ENCODE measurements at regions not wholly inside any gene's neighbourhood (a gene's known extent, or its start where the extent isn't known, plus 50 kb on each side); places are given as distances from the start of the nearest gene placed in this dataset.

DNA sequence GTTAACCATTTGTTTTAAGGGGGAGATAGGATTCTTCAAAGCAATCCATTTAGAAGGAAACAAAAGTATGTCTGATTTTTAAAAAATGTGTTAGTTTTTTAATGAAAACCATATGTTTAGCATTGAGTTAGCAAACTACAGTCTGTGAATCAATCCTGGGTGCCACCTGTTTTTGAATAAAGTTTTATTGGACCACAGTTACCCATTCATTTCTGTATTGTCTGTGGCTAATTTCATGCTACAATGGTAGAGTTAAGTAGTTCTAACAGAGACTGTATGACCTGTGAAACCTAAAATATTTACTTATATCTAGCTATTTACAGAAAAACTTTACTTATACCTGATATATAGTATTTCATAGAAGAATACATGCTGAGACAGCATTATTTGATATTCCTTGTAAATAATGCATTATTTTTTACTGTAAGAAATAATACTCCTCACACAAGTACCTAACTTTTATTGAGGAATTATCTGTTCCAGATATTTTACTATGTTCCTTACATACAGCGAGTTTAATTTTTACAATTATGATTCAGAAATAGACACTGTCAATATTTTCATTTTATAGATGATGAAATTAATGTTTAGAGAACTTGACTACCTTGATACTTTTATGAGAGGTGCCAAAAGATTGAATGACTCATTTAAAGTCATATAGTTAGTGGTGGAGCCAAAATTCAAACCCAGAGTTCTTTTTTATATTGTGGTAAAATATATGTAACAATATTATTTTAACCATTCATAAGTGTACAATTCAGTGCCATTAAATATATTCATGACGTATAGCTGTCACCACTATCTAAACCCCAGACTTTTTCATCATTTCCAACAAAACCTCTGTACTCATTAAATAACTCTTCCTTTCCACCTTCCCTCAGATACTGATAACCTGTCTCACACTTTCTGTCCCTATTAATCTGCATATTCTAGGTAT, 122.0 kb downstream of the GLUD2 start:
- H3K27me3 ChIP-seq (replicated peaks in 1 of 2; ENCODE audit: control insufficient read depth in 2 of 2, insufficient read depth in 2 of 2, low read length in 1 of 2): no peaks in the 10 kb centered on the region
- no peaks in the 10 kb centered on the region for H3K9me3 ChIP-seq (replicated peaks; ENCODE audit: control insufficient read depth, insufficient read depth, low read length)
- H2AFZ ChIP-seq (ENCODE audit: control insufficient read depth, low read depth, low read length): no peak overlapping the region
- intact Hi-C loops (cut with micrococcal nuclease; ENCODE audit: unreplicated experiment): no loop called here
- SMC1A ChIA-PET (ENCODE audit: uncharacterized antibody, unreplicated experiment): interaction anchor here (1.0 to 1.4 kb wide), 2 partner anchors 11 to 19 kb away, joined by 3 to 5 read pairs; no protein-coding TSS in a partner anchor
- ATAC-seq: no peak
- no peak overlapping the region for H3K4me2 ChIP-seq (ENCODE audit: control insufficient read depth, insufficient read depth)
- 4% methylated on average over 2 of the region's 2 CpGs for WGBS (ENCODE audit: insufficient coverage, insufficient replicate concordance, low lambda C conversion rate, missing lambda C conversion rate)
- POLR2A ChIA-PET: interaction anchor here (0.6 kb wide), 1 partner anchor 631 kb away, joined by 4 read pairs; no protein-coding TSS in a partner anchor
- no peak overlapping the region for H3K27ac ChIP-seq (ENCODE audit: control insufficient read depth, insufficient read depth)
- no peaks in the 10 kb centered on the region for H3K4me1 ChIP-seq (ENCODE audit: control insufficient read depth, insufficient read depth, low read length)
- no peaks in the 10 kb centered on the region for H3K79me2 ChIP-seq (ENCODE audit: control insufficient read depth, insufficient read depth, low read length)
- in situ Hi-C loops (cut with MboI): no loop called here
- FAIRE-seq: no peak
- RAD21 ChIA-PET (ENCODE audit: unreplicated experiment): no interaction called here
- H4K20me1 ChIP-seq (ENCODE audit: control insufficient read depth, insufficient read depth): no peaks in the 10 kb centered on the region
- BruUV-seq (replicated peaks): no TSS peak
- H3K9ac ChIP-seq (ENCODE audit: control insufficient read depth, insufficient read depth, low read length): no peak overlapping the region
- no peak for DNase-seq (ENCODE audit: low read depth, low spot score)
- CTCF ChIA-PET: no interaction called here
- TF ChIP-seq, protein P1, sequence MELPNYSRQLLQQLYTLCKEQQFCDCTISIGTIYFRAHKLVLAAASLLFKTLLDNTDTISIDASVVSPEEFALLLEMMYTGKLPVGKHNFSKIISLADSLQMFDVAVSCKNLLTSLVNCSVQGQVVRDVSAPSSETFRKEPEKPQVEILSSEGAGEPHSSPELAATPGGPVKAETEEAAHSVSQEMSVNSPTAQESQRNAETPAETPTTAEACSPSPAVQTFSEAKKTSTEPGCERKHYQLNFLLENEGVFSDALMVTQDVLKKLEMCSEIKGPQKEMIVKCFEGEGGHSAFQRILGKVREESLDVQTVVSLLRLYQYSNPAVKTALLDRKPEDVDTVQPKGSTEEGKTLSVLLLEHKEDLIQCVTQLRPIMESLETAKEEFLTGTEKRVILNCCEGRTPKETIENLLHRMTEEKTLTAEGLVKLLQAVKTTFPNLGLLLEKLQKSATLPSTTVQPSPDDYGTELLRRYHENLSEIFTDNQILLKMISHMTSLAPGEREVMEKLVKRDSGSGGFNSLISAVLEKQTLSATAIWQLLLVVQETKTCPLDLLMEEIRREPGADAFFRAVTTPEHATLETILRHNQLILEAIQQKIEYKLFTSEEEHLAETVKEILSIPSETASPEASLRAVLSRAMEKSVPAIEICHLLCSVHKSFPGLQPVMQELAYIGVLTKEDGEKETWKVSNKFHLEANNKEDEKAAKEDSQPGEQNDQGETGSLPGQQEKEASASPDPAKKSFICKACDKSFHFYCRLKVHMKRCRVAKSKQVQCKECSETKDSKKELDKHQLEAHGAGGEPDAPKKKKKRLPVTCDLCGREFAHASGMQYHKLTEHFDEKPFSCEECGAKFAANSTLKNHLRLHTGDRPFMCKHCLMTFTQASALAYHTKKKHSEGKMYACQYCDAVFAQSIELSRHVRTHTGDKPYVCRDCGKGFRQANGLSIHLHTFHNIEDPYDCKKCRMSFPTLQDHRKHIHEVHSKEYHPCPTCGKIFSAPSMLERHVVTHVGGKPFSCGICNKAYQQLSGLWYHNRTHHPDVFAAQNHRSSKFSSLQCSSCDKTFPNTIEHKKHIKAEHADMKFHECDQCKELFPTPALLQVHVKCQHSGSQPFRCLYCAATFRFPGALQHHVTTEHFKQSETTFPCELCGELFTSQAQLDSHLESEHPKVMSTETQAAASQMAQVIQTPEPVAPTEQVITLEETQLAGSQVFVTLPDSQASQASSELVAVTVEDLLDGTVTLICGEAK (IDR thresholded peaks at IDR 0.05; ENCODE audit: borderline replicate concordance): peak; percentile 76
- no peak for TF ChIP-seq ZNF207 (IDR thresholded peaks at IDR 0.05; ENCODE audit: borderline replicate concordance)
- H3K36me3 ChIP-seq (ENCODE audit: control insufficient read depth in 2 of 2, insufficient read depth in 2 of 2, low read length in 1 of 2): no peaks in the 10 kb centered on the region
- no peak overlapping the region for H3K4me3 ChIP-seq

All from GM12878 (cell line).